AG08396 (cell line): ENCODE measurements at regions not wholly inside any gene's neighbourhood (a gene's known extent, or its start where the extent isn't known, plus 50 kb on each side); places are given as distances from the start of the nearest gene placed in this dataset.

ENCODE experiments used
- DNase-seq: peaks from one replicate; pipeline ENCODE4 v3.0.0; 2012; ENCODE audit warnings: low spot score, mixed read lengths

- no peak for DNase-seq
Measured at GRCh38 chr6:55642366-55642765, 63.4 kb upstream of the HMGCLL1 start.

- no peak for DNase-seq
Measured at GRCh38 chr6:55636406-55637102, 57.6 kb upstream of the HMGCLL1 start.

- DNase-seq = no peak
Measured at GRCh38 chr6:55633471-55633870, 54.5 kb upstream of the HMGCLL1 start.

- DNase-seq = no peak
Measured at GRCh38 chr6:55632953-55633352, 54.0 kb upstream of the HMGCLL1 start.
